BLaER1 treated with 17β-estradiol and CSF1 and Interleukin-3, amounts not matched to agents 10 nM and 100 nM (cell line): ENCODE measurements at regions not wholly inside any gene's neighbourhood (a gene's known extent, or its start where the extent isn't known, plus 50 kb on each side); places are given as distances from the start of the nearest gene placed in this dataset.

ENCODE experiments used
- H3K27ac ChIP-seq, 11 experiments: shearing (Covaris generic); formaldehyde crosslinking; 2 replicates each; pipeline ENCODE4 v1.8.1; 2022
- H3K27me3 ChIP-seq, 11 experiments: shearing (Covaris generic); formaldehyde crosslinking; 2 replicates each; pipeline ENCODE4 v1.8.1; 2022
- H3K36me3 ChIP-seq, 11 experiments: shearing (Covaris generic); formaldehyde crosslinking; 2 replicates each; pipeline ENCODE4 v1.8.1; 2022
- H3K4me1 ChIP-seq, 10 experiments: shearing (Covaris generic); formaldehyde crosslinking; 2 replicates each; pipeline ENCODE4 v1.8.1; 2022
- H3K4me2 ChIP-seq, 11 experiments: shearing (Covaris generic); formaldehyde crosslinking; 2 replicates each; pipeline ENCODE4 v1.8.1; 2022
- H3K4me3 ChIP-seq, 10 experiments: shearing (Covaris generic); formaldehyde crosslinking; 2 replicates each; pipeline ENCODE4 v1.8.1; 2022
- H3K9ac ChIP-seq, 11 experiments: shearing (Covaris generic); formaldehyde crosslinking; 2 replicates each; pipeline ENCODE4 v1.8.1; 2022
- H3K9me3 ChIP-seq, 11 experiments: shearing (Covaris generic); formaldehyde crosslinking; replicated peaks in 1 of 11; 2 replicates each; pipeline ENCODE4 v1.8.1; 2022
- H4K20me1 ChIP-seq, 11 experiments: shearing (Covaris generic); formaldehyde crosslinking; 2 replicates each; pipeline ENCODE4 v1.8.1; 2022
- Cebpa-rat ChIP-seq, 11 experiments: shearing (Covaris generic); IDR thresholded peaks; 2 replicates each; pipeline ENCODE4 v1.8.1; 2022

GRCh38 chr15:39144051-39144450 is 436.8 kb upstream of the THBS1 start:
- H3K36me3 ChIP-seq: no peaks in the 10 kb centered on the region
- no peak overlapping the region for H3K27ac ChIP-seq
- no peak overlapping the region for H3K9ac ChIP-seq
- no peaks in the 10 kb centered on the region for H4K20me1 ChIP-seq
- H3K4me3 ChIP-seq: no peak overlapping the region
- peaks cover 0 to 11% (median 0%) of the 10 kb centered on the region in 11 experiments; a peak in 2 of 22 replicates for H3K9me3 ChIP-seq
- peak overlapping the region in 3 of 11 experiments; percentile 16 to 23 (median 18); a peak in 2 of 22 replicates for H3K4me2 ChIP-seq
- TF ChIP-seq Cebpa-rat (IDR thresholded peaks at IDR 0.05): no peak
- no peaks in the 10 kb centered on the region for H3K27me3 ChIP-seq
- H3K4me1 ChIP-seq: peaks cover 0 to 29% (median 15%) of the 10 kb centered on the region in 10 experiments; a peak in 15 of 20 replicates

- no peak for TF ChIP-seq Cebpa-rat (IDR thresholded peaks at IDR 0.05)
- H3K27ac ChIP-seq: no peak overlapping the region
- no peaks in the 10 kb centered on the region for H3K27me3 ChIP-seq
Observed at GRCh38 chr15:39144613-39145499, 436.0 kb upstream of the THBS1 start.

DNA sequence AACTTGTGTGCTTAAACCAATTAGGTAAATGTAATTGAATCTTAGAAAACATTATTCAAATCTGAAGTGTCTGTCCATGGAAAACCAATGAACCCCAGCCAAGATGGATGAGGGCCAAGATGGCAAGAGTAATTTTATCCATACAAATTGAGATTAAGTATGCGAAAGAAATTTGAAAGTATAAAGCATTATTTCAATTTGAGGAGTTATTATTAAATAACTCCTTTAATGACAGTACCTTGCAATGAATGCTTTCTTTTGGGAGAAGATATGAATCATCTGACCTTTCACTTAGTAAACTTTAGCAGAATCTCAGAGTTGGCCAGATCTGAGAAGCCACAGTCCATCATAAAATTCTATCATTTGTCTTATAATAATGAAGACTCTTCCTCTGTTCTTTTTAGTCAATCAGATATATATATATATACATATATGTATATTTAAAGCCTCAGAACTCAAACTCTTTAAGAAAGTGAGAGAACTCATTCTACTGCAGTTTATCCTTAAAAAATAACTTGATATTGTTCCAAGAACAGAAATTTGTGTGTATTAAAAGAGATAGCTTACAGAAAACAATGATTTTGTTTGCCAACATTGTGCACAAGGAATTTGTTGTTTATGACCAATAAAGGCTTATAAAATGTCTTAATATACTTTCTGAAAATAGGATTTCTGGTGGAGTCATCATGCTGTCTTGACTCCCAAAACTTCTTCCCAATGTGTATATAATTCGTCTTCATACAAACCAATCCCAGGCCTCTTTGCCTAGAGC is 434.8 kb upstream of the THBS1 start:
- no peak overlapping the region for H3K4me2 ChIP-seq
- no peaks in the 10 kb centered on the region for H3K36me3 ChIP-seq
- H3K27me3 ChIP-seq: no peaks in the 10 kb centered on the region
- no peak overlapping the region for H3K27ac ChIP-seq
- TF ChIP-seq Cebpa-rat (IDR thresholded peaks at IDR 0.05): no peak
- H4K20me1 ChIP-seq: no peaks in the 10 kb centered on the region
- peaks cover 0 to 23% (median 13%) of the 10 kb centered on the region in 10 experiments; a peak in 15 of 20 replicates for H3K4me1 ChIP-seq
- no peak overlapping the region for H3K9ac ChIP-seq
- no peak overlapping the region for H3K4me3 ChIP-seq
- peaks cover 0 to 11% (median 0%) of the 10 kb centered on the region in 11 experiments; a peak in 2 of 22 replicates for H3K9me3 ChIP-seq

More at GRCh38 chr15:39144613-39145499, 436.0 kb upstream of the THBS1 start:
- Histone ChIP-seq H3K36me3 (no peaks in the 10 kb centered on the region), H3K9me3 (peaks cover 0 to 11% (median 0%) of the 10 kb centered on the region in 11 experiments; a peak in 2 of 22 replicates), H4K20me1 (no peaks in the 10 kb centered on the region), H3K4me3 (no peak overlapping the region), H3K4me1 (peaks cover 0 to 29% (median 15%) of the 10 kb centered on the region in 10 experiments; a peak in 15 of 20 replicates), H3K9ac (no peak overlapping the region), H3K4me2 (peak overlapping the region in 6 of 11 experiments; percentile 10 to 23 (median 14); a peak in 5 of 22 replicates)

- H3K4me2 ChIP-seq: no peak overlapping the region
- no peaks in the 10 kb centered on the region for H4K20me1 ChIP-seq
- H3K4me1 ChIP-seq: peaks cover 0 to 11% (median 9%) of the 10 kb centered on the region in 10 experiments; a peak in 13 of 20 replicates
- H3K9me3 ChIP-seq: no peaks in the 10 kb centered on the region
- no peak overlapping the region for H3K9ac ChIP-seq
- no peak overlapping the region for H3K27ac ChIP-seq
- no peak for TF ChIP-seq Cebpa-rat (IDR thresholded peaks at IDR 0.05)
- no peak overlapping the region for H3K4me3 ChIP-seq
- H3K27me3 ChIP-seq: no peaks in the 10 kb centered on the region
- no peaks in the 10 kb centered on the region for H3K36me3 ChIP-seq
Observed at GRCh38 chr15:39149636-39150150, 431.2 kb upstream of the THBS1 start.

DNA sequence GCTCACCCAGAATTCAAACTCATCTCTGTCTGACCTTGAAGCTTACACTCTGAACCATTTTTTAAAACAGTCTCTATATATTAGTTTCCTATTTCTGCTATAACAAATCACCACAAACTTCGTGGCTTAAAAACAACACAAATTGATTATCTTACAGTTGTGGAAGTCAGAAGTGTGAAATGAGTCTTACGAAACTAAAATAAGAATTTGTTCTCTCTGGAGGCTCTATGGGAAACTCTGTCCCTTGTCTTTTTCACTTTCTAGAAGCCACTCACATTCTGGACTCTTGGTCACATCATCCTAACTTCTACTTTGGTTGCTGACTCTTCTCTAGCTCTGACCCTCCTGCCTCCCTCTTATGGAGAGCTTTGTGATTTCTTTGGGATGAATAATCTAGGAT is 429.3 kb upstream of the THBS1 start:
- no peak overlapping the region for H3K27ac ChIP-seq

DNA sequence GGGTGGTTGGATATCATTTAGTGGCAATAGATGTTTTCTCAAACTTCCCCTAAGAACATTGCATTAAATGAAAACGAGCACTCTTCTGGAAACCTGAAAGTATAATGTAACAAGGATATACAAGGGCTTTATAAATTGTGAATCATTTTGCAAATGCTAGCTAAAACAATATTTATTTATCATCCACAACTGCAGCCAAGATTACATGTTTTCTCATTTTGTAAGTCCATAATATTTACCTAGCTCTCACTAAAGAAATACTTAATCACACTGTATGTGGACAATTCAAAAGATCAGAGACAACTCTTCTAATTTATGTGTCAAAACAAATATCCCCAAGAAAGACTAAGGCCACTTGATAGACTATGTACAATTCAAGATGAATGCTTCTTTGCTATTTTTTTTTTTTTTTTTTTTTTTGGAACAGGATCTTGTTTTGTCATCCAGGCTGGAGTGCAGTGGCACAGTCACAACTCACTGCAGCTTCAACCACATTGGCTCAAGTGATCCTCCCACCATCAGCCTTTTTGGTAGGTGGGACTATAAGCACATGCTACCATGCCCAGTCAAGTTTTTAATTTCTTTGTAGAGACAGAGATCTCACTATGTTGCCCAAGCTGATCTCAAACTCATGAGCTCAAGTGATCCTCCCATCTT is 427.7 kb upstream of the THBS1 start:
- H3K4me2 ChIP-seq: no peak overlapping the region

More for the DNA sequence above, 429.3 kb upstream of the THBS1 start:
- Histone ChIP-seq H3K4me3 (no peak overlapping the region), H3K27me3 (no peaks in the 10 kb centered on the region), H3K4me2 (no peak overlapping the region), H3K4me1 (peaks cover 0 to 11% (median 7%) of the 10 kb centered on the region in 10 experiments; a peak in 12 of 20 replicates), H4K20me1 (no peaks in the 10 kb centered on the region), H3K36me3 (no peaks in the 10 kb centered on the region), H3K9me3 (no peaks in the 10 kb centered on the region), H3K9ac (no peak overlapping the region)
- TF ChIP-seq Cebpa-rat (IDR thresholded peaks at IDR 0.05): no peak

GRCh38 chr15:39153716-39154115 is 427.2 kb upstream of the THBS1 start:
- Histone ChIP-seq H3K9ac (no peak overlapping the region), H3K9me3 (no peaks in the 10 kb centered on the region), H3K27ac (no peak overlapping the region), H3K4me2 (no peak overlapping the region), H3K4me1 (no peaks in the 10 kb centered on the region), H4K20me1 (no peaks in the 10 kb centered on the region), H3K27me3 (no peaks in the 10 kb centered on the region), H3K36me3 (no peaks in the 10 kb centered on the region), H3K4me3 (no peak overlapping the region)
- TF ChIP-seq Cebpa-rat (IDR thresholded peaks at IDR 0.05): no peak

More for the DNA sequence above, 427.7 kb upstream of the THBS1 start:
- no peak for TF ChIP-seq Cebpa-rat (IDR thresholded peaks at IDR 0.05)
- Histone ChIP-seq H3K4me3 (no peak overlapping the region), H3K9me3 (no peaks in the 10 kb centered on the region), H3K4me1 (no peaks in the 10 kb centered on the region), H3K36me3 (no peaks in the 10 kb centered on the region), H3K27ac (no peak overlapping the region), H3K27me3 (no peaks in the 10 kb centered on the region), H3K9ac (no peak overlapping the region), H4K20me1 (no peaks in the 10 kb centered on the region)

DNA sequence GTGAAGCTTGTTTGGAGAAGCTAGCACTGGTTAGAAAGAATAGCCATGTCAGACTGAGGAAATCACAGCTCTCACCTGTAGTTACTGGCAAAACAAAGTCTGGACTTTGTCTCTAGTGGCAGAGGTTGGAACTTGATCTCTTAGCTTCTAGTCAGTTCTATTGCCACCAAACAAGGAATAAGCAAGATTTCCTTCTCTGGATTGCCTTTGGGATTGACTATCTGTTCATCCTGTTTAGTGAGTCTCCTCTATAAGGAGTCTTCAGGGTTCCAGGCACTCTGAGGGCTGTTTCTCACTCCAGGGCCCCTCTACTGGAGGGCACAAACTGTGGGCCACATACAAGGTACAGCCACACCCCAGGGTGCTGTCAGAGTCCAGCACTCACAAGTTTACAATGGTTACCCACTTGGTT is 426.6 kb upstream of the THBS1 start:
- H3K27ac ChIP-seq: no peak overlapping the region
- H3K4me3 ChIP-seq: no peak overlapping the region
- no peaks in the 10 kb centered on the region for H3K4me1 ChIP-seq
- TF ChIP-seq Cebpa-rat (IDR thresholded peaks at IDR 0.05): no peak
- no peaks in the 10 kb centered on the region for H4K20me1 ChIP-seq
- H3K36me3 ChIP-seq: no peaks in the 10 kb centered on the region
- no peak overlapping the region for H3K4me2 ChIP-seq
- H3K27me3 ChIP-seq: no peaks in the 10 kb centered on the region
- no peak overlapping the region for H3K9ac ChIP-seq
- H3K9me3 ChIP-seq: no peaks in the 10 kb centered on the region
